Activated T-cell treated with anti-CD3 and anti-CD28 coated beads for 48 hours (primary cell): ENCODE measurements at regions not wholly inside any gene's neighbourhood (a gene's known extent, or its start where the extent isn't known, plus 50 kb on each side); places are given as distances from the start of the nearest gene placed in this dataset.

Source experiments
- DNase-seq: peaks from one replicate; pipeline ENCODE4 v3.0.0-alpha.2; 2020; ENCODE audit warnings: low read depth

DNA sequence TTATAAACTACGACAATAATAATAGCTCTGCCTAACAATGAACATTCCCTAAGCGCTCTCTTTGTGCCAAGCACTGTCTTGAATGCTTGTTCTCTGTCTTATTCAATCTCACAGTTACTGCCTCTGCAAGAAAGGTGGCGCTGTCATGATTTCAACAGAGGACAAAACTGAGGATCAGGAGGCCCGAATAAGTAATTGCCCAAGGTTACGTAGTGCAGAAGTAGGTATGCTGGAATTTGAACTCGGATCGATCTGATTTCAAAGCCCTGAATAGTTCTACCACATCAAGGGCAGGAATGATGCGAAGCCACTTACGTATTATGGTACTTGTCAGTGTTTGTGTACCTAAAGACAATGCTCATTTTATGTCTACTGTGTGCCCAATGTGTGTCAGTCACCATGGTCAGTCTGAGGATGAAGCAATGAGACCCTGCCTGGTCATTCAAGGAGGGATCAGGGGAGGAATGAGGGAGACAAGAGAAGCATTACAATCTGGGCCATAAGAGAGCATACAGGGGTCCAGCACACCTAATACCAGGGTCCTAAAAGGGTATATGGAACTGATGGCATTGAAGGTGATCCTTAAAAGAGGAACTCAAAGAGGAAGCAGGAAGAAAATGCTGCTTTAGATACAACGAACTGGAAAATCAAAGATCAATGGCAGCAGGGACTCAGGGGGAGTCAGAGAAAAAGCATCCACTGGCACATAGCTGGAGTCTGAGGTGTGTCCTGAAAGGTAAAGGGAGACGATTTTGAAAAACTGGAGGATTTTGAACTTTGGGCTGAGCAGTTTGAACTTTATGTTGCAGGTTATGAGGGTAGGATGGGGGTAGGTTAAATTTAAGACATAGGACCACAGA, 389.2 kb downstream of the PLPP3 start:
- DNase-seq = no peak

GRCh38 chr1:56189454-56189853, 389.9 kb downstream of the PLPP3 start:
- no peak for DNase-seq

DNA sequence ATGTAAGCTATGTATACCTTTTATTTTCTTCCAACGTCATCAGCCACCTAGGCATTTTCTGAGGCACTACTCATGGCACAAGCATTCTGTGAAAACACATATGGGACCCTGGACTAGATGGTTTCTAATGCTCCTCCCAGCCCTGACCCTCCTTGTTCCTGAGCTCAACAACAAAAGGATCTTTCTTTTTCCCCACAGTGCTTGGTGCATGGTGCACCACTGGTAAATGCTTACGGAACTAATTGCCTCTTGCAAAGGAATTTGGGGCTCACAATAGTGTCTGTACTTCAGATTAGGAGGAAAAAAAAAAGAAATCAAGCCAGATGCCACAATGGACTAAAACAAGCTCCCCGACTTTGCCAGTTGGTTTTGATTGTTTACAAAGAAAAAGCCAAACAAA, 390.5 kb downstream of the PLPP3 start:
- no peak for DNase-seq

DNA sequence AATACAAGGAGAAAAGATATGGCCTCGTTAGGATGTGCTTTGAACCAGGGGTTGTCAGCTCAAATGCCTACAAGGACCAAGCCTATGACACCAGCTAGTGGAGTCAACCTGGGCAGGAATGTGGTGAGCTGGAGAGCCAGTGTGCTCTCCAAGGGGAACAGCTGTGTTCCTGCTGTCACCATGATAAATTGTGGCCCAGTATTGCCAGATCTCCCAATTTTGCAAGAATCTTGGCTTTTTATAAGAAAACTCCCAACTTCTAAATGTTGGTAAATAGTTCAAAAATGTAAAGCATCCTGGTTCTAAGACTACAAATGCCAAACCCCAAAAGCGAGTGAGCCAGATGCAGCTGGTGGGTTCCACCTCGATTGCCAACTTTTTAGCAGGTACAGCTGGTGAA, 391.1 kb downstream of the PLPP3 start:
- DNase-seq = no peak

GRCh38 chr1:56187405-56187804, 392.0 kb downstream of the PLPP3 start:
- no peak for DNase-seq

DNA sequence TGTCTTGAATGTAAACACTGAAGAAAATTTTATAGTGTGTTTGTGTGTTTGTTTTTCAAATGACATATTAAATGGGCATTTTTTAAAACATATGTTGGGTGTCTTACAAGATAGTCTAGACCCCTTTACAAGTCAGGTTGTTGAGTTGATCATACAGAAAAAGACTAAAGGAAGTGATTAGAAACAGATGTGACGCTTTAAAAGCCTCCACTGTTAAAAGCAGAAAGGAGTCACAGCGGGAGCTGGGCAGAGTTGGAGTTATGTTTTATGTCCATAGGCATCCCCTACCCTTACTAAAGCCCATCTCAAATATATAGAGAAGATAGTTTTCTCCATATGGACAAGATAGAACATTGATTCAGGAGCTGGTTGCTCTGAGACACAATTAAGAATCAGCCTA, 393.9 kb downstream of the PLPP3 start:
- DNase-seq = no peak

- DNase-seq = no peak
Observed at GRCh38 chr1:56183151-56183550, 396.2 kb downstream of the PLPP3 start.

DNA sequence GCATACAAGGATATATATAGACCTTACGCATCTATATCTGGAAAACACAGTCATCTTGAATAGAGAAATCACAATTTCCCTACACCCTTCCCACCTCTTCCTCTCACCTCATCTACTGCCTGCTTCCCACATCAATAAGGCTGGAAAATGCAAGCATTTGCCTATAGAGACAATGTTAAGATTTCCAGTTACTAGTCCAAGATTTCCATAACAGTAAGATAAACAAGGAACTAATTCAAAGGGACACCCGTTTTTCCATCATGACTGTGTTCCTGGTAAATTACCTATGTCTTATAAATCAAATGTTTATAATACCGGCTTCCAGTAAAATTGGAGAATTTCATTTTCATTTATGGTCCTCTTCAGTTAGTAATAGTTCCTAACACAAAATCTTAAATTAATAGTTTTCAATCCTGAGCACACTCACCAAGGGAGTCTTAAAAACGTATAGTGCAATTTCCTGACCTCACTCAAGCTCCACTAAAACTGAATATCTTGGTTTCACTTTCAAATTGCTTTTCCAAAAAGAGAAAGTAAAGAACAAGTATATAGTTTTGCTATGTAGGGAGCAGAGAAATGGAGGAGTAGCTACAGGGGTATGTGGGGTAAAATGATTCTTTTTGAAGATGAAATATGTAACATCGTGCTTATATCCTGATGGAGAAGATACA, 398.7 kb downstream of the PLPP3 start:
- no peak for DNase-seq

- no peak for DNase-seq
Observed at GRCh38 chr1:56179543-56179942, 399.8 kb downstream of the PLPP3 start.

GRCh38 chr1:56175211-56175610, 404.2 kb downstream of the PLPP3 start:
- no peak for DNase-seq

DNA sequence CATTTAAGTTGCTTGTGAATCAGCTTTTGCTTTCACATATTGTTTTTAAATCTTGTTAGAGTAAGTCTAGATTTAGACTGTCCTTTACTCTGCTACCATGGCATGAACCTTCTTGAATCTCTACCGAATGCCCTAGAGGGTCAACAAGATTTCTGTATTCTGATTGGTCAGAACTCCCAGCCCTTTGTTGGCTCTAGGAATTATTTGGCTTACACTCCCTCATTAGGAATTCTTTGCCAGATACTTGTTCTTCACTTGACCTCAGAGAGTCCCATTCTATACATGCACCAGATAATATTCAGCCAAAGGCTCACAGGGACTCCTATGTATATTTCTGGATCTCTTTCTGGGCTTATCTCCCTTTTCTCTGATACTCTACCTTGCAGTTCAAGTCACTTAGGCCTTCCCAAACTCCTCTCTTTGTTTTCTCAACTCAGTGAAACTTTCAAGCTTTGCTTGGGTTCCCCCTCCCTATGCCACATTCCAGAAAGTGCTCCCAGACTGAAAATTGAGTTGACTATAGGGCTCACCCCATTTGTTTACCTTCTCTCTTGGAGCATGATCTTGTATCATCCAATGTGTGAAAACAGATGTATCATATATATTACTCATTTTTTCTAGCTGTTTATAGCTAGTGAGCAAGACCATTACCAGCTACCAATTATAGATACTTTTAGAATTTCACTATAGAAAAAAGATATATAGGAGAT, 405.0 kb downstream of the PLPP3 start:
- DNase-seq = no peak

GRCh38 chr1:56173736-56174135, 405.6 kb downstream of the PLPP3 start:
- DNase-seq = no peak

DNA sequence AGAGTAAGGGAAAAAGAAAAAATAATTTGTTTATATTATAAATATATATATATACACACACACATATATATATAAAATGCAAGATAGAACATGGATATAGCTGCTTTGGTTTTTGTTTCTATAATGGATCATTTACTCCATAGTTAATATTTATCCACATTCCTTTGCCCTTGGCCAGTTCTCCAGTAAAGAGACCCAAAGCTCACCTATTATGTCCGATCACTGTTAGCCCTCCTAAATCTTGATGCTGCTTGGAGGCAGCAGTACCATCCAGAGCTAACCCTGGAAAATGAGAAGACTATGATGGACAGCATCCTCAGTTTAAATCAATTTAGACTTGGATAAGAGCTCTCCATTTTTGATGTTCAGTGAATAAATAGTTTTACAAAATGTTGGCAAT, 407.7 kb downstream of the PLPP3 start:
- no peak for DNase-seq

DNA sequence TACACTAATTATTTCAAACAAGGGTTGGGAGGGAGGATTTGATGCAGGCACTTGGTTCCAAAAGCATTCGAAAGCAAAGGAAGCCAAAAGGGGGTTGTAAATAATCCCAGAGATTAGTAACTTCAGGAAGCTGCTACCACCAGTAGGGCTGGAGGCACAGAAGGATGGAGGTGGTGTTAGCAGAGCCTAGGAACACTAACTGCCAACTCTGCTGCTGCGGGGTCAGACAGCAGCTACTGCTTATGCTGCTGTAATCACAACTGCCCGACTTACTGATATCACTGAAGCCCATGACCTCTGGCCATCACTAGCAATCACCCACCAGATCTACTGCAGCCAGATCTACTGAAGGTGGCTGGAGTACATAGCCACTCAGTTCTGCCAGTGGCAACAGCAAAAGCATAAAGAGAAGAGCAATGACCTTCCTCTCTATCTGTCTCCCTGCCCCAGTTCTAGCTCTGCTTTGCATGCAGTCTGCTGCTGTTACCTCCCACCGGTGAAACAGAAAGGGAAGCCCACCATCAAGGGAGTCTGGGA, 408.5 kb downstream of the PLPP3 start:
- no peak for DNase-seq

GRCh38 chr1:56169856-56170255, 409.5 kb downstream of the PLPP3 start:
- no peak for DNase-seq

DNA sequence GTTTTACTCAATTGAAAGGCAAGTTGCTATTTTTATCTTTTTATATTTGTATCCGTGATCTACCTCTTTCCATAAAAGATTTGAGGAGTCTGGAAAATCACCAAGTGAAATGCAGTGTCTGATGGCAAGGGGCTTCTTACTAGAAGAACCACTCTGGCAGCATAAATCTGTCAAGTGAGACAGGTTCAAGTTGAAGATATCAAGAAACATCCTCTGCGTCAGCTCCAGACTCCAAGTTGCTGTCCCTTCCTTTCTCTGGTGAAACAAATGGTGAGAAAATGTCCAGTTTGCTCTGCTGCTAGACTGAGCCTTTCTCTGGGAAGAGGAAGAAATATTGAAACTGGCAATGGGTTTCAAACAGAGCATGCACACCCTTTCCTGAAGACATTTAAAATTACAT, 411.2 kb downstream of the PLPP3 start:
- DNase-seq = no peak

- no peak for DNase-seq
Observed at GRCh38 chr1:56167596-56167995, 411.8 kb downstream of the PLPP3 start.

DNA sequence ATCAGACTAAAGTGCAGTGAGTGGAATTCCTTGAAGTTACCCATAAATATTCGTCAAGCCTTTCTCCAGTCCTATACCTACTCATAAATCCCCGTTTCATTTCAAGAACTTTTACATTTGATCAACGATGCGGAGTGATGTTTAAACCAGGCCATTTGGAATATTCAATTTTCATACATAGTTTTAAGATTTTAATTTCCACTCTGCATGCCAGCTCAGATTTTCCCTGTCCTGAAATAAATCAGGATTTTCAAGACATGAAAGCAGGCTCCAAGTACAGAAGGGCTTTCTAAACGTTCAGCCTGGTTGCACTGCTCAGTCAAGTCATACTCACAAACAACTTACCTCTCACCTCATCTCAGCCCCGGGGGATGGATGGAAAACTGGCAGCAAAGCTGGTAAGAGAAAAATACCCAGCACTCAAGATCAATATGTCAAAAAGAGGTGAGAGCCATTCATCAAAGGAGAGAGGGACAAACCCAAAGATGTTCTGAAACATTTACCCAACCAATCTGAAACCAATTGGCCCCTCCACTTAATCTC, 418.5 kb downstream of the PLPP3 start:
- DNase-seq = no peak

DNA sequence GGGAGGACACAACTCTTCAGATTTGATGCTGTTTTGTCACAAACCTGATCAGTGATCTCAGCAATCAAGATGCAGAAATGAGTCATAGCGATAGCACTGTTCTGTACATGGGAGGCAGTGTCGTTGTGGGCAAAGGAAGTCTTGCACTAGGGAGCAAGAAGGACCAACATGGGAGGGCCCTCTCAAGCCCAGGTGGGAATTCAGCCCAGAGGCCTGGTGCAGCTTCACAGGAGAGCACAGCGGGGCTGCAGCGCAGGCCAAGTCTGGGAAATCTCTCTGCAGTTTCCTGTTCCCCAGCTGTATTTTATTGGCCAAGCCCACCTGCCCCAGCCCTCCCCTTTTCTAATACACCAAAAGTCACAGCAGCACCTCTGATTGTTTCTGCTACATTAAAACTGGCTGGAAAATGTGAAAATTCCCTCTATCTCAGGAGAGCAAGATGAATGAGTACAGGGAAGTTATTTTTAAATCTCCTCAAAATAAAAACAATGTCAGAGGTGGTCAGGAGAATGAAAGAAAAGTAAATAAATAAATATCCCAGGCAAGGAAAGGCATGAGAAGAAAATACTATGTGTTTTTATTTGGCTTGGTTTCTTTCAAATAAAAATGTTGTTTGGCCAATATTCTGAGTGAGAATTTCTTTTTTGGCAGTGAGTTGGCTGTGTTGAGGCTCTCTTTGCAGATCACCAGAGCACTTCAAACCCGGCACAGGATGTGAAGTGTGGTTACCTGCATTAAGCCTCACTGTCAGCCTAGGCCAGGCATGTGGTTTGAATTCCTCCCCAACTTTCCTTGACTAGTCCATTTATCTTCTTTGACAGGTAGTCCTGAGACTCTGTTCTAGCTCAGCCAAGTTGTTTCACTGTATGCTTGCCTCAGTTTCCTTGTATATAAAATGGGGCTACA, 422.1 kb downstream of the PLPP3 start:
- no peak for DNase-seq

- DNase-seq = no peak
Observed at GRCh38 chr1:56153276-56153675, 426.1 kb downstream of the PLPP3 start.

GRCh38 chr1:56152635-56153034, 426.7 kb downstream of the PLPP3 start:
- no peak for DNase-seq
